Panc1 (cell line): ENCODE measurements at regions not wholly inside any gene's neighbourhood (a gene's known extent, or its start where the extent isn't known, plus 50 kb on each side); places are given as distances from the start of the nearest gene placed in this dataset.
"Not testable (repeated sequence)": the region's sequence is repeated elsewhere in the genome, so short reads cannot be mapped to it uniquely, and the experiment has no call there.

ENCODE experiments used
- ATAC-seq: fragments of 200-7000 bp; cut with Tn5 transposase; 2 replicates; pipeline ENCODE4 v1.9.1; 2020; ENCODE audit warnings: mild to moderate bottlenecking, moderate library complexity
- BruUV-seq: library from RNA; stranded (reverse); fragments of 400-500 nt; replicated peaks from 2 replicates; lab custom pipeline; 2021; lab: Mats Ljungman, UMichigan
- CTCF ChIA-PET: fragments of 300-600 bp; sonication (Branson Sonifier 250); formaldehyde crosslinking; loops from one replicate; lab custom pipeline; 2022; ENCODE audit warnings: antibody characterized with exemption; lab: Charles Lee
- POLR2A ChIA-PET: fragments of 300-600 bp; sonication (Branson Sonifier 250); formaldehyde crosslinking; loops from one replicate; lab custom pipeline; 2022; ENCODE audit warnings: antibody characterized with exemption; lab: Charles Lee
- DNase-seq: peaks from one replicate; pipeline ENCODE4 v3.0.0-alpha.2; 2010; ENCODE audit warnings: low read depth, low spot score
- H3K27ac ChIP-seq: 2 replicates; pipeline ENCODE4 v1.5.1; 2011; ENCODE audit warnings: mild to moderate bottlenecking, low read length, inconsistent platforms
- H3K27me3 ChIP-seq: fragments of 200-500 bp; sonication (Bioruptor generic); 2 replicates; pipeline ENCODE4 v1.6.0; 2014; ENCODE audit warnings: low read length, inconsistent platforms; ENCODE audit not compliant: control insufficient read depth, insufficient read depth
- H3K36me3 ChIP-seq: fragments of 200-500 bp; sonication (Bioruptor generic); 2 replicates; pipeline ENCODE4 v1.5.1; 2014; ENCODE audit warnings: inconsistent platforms, mild to moderate bottlenecking, low read length, moderate library complexity; ENCODE audit not compliant: control insufficient read depth, insufficient read depth
- H3K4me1 ChIP-seq: 2 replicates; pipeline ENCODE4 v1.5.1; 2011; ENCODE audit warnings: inconsistent platforms, mild to moderate bottlenecking, low read length, moderate library complexity; ENCODE audit not compliant: control insufficient read depth, insufficient read depth
- H3K4me3 ChIP-seq, 2 experiments: 2 replicates each; pipeline ENCODE4 v1.5.1; 2011 to 2012; ENCODE audit warnings: low read depth in 2 of 2, low read length in 2 of 2, mild to moderate bottlenecking in 2 of 2, inconsistent platforms in 1 of 2, moderate library complexity in 1 of 2
- H3K9me3 ChIP-seq: fragments of 200-500 bp; sonication (Bioruptor generic); 2 replicates; pipeline ENCODE4 v1.5.1; 2014; ENCODE audit warnings: low read depth, mild to moderate bottlenecking, inconsistent platforms, low read length, moderate library complexity; ENCODE audit not compliant: control insufficient read depth, insufficient read depth
- in situ Hi-C: cut with HindIII; loops from 2 replicates; pipeline ENCODE4 v1.10.0; 2016; ENCODE audit warnings: low sequenced_read_pairs, low pct_unique_long_range_greater_than_20kb
- intact Hi-C: fragments of 100-400 bp; cut with micrococcal nuclease; formaldehyde crosslinking; loops from one replicate; pipeline ENCODE4 v1.10.0; 2022; ENCODE audit not compliant: unreplicated experiment

GRCh38 chr21:9017206-9017605, 1504.2 kb upstream of the TPTE start:
- H3K27me3 ChIP-seq, in situ Hi-C loops, H3K4me3 ChIP-seq, CTCF ChIA-PET, POLR2A ChIA-PET, BruUV-seq, H3K36me3 ChIP-seq, H3K4me1 ChIP-seq, H3K9me3 ChIP-seq, intact Hi-C loops, ATAC-seq, H3K27ac ChIP-seq, DNase-seq: not testable (repeated sequence)

DNA sequence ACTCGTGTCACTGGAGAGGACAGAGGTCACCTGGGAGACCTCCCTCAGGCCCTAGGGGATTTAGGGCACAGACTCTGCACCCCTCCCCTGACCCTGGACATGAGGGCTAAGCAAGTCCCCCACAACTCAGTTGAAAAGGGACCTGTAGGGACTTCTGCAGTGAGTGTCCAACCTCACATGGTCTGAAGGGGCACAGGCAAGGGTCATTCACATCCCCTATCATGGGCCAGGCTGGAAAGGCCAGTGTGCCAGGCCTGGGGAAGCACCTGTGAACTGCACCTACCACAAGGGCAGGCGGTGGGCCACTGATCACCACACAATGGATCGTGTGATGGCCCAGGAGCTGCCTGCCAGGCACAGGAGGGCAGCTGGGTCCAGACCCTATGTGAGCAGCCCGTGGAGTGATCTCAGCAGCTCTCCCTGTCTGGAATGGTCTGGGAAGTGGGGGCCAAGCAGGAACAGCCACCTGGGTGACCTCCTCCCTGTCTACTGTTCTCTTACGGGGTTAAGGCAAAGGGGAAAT, 1502.6 kb upstream of the TPTE start:
- H3K4me1 ChIP-seq, BruUV-seq, H3K27ac ChIP-seq, H3K27me3 ChIP-seq, H3K36me3 ChIP-seq, H3K4me3 ChIP-seq, DNase-seq, CTCF ChIA-PET, in situ Hi-C loops, POLR2A ChIA-PET, H3K9me3 ChIP-seq, intact Hi-C loops, ATAC-seq: not testable (repeated sequence)

- H3K9me3 ChIP-seq, POLR2A ChIA-PET, BruUV-seq, in situ Hi-C loops, H3K27ac ChIP-seq, ATAC-seq, H3K36me3 ChIP-seq, H3K4me3 ChIP-seq, H3K27me3 ChIP-seq, DNase-seq, intact Hi-C loops, H3K4me1 ChIP-seq, CTCF ChIA-PET: not testable (repeated sequence)
Measured at GRCh38 chr21:9024006-9024767, 1497.2 kb upstream of the TPTE start.

DNA sequence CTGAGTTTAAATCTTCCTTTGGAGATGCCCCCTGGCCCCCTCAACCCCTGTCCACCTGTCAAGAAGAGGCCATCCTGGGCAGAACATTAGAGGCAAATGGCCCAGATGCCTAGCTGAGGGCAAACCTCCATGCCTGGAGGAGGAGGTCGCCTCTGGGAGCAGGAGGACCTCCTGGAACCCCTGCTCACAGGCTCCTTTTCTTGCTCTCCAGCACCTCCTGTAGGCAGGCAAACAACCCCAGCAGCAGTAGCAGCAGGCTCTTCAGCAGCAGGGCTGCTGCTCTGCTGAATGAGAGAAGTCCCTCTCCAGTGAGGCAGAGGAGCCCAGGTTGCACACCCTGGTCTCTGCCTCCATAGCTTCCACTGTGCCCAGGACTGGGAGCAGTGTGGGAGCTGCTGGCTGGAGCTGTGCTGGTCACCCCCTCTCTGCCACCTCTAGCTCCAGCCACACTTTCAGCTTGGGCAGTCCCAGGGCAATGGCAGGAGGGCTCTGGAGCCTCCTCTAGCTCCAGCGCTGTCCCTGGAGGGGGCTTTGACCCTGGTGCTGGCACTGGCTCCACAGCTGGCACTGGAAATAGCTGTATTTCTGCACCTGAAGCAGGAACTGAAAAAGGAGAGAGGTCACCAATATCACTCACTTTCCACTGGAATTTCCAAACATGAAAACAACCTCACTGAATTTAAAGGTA, 1494.5 kb upstream of the TPTE start:
- BruUV-seq, result not testable (repeated sequence)

GRCh38 chr21:9027417-9027800, 1494.0 kb upstream of the TPTE start:
- H3K4me1 ChIP-seq, H3K27me3 ChIP-seq, H3K36me3 ChIP-seq, ATAC-seq, intact Hi-C loops, BruUV-seq, CTCF ChIA-PET, POLR2A ChIA-PET, H3K4me3 ChIP-seq, H3K27ac ChIP-seq, DNase-seq, in situ Hi-C loops, H3K9me3 ChIP-seq: not testable (repeated sequence)

More for the DNA sequence above, 1494.5 kb upstream of the TPTE start:
- POLR2A ChIA-PET, CTCF ChIA-PET, H3K27ac ChIP-seq, intact Hi-C loops, DNase-seq, H3K27me3 ChIP-seq, ATAC-seq, H3K4me3 ChIP-seq, H3K9me3 ChIP-seq, H3K36me3 ChIP-seq, in situ Hi-C loops, H3K4me1 ChIP-seq: not testable (repeated sequence)

GRCh38 chr21:9028624-9029431, 1492.6 kb upstream of the TPTE start:
- in situ Hi-C loops, POLR2A ChIA-PET, H3K4me3 ChIP-seq, DNase-seq, ATAC-seq, BruUV-seq, intact Hi-C loops, H3K27ac ChIP-seq, CTCF ChIA-PET, H3K9me3 ChIP-seq, H3K4me1 ChIP-seq, H3K36me3 ChIP-seq, H3K27me3 ChIP-seq: not testable (repeated sequence)

GRCh38 chr21:9030141-9030665, 1491.2 kb upstream of the TPTE start:
- H3K27me3 ChIP-seq, CTCF ChIA-PET, H3K4me3 ChIP-seq, BruUV-seq, H3K27ac ChIP-seq, H3K4me1 ChIP-seq, in situ Hi-C loops, DNase-seq, H3K36me3 ChIP-seq, POLR2A ChIA-PET, H3K9me3 ChIP-seq, ATAC-seq, intact Hi-C loops: not testable (repeated sequence)
